GM19467 (cell line): ENCODE measurements at regions not wholly inside any gene's neighbourhood (a gene's known extent, or its start where the extent isn't known, plus 50 kb on each side); places are given as distances from the start of the nearest gene placed in this dataset.
A peak's percentile ranks its signal among the peaks of the same experiment; 100 is the strongest.
"Not testable (repeated sequence)": the region's sequence is repeated elsewhere in the genome, so short reads cannot be mapped to it uniquely, and the experiment has no call there.

ENCODE experiments used
- ATAC-seq: cut with Tn5 transposase; IDR thresholded peaks from one replicate; pipeline ENCODE4 v1.9.1; 2021; ENCODE audit warnings: mild to moderate bottlenecking, moderate library complexity; ENCODE audit not compliant: unreplicated experiment

DNA sequence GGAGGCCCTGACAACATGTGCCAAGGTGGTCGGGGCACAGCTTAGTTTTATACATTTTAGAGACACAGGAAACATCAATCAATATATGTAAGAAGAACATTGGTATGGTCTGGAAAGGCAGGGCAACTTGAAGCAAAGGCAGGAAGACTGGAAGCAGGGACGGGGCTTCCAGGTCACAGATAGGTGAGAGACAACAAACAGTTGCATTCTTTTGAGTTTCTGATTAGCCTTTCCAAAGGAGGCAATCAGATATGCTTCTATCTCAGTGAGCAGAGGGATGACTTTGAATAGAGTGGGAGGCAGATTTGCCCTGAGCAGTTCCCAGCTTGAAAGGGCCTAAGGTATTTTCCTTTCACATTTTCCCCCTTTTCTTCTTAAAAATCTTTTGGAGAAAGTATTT lies 311.0 kb upstream of the RGS17 start:
- no peak for ATAC-seq

DNA sequence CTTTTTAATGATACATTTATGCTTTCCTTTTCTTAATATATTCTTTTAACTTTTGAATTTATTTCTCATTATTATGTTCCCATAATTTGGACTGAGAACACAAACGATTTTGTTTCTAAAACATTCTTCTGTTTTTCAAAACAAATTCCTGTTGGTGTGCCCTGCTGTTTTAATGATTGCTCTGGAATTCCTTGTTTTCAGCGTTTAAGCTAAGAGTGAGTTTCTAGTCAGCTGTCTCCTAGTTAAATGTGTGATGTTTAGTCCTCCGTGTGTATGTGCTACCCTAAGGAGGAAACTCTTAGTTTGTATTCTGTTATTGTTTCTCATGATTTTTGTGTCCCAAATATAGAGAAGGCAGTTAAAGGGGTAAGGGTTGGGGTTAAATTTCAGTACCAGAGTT lies 306.1 kb upstream of the RGS17 start:
- no peak for ATAC-seq

DNA sequence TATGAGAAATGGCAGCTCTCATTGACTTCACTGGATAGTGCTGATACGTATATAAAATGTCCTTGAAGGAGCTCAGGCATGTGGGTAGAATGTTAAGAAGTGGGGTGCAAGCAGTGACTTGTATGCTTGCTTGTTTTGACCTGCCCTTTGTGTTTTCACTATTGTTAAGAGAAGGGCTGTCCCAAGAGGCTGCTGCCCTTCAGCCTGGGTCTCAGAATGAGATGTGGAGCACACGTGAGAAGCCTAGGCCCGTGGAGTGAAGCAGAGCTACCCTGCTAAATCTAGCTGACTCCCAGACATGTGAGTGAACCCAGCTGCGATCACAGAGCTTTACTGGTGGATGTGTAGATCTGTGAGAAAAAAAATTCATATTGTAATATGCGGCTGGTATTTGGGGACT lies 305.3 kb upstream of the RGS17 start:
- ATAC-seq = no peak

DNA sequence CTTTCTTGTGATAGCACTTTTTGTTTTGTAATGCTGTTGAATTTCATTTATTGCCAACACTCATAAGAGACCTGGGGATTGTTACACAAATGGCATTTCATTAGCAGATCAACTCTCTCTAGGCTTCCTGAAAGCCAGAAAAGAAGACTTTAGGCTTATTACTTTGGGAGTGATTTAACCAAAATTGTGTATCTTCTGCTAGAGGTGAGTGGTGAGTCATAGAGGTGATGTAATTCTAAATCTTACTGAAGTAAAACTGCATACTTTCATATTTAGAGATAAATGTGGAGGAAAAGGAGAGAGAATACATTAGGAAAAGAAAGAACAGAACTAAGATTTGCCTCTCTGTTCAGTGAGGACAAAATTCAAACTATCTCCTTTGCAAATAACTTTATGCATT lies 304.7 kb upstream of the RGS17 start:
- no peak for ATAC-seq

GRCh38 chr6:153425536-153425935 lies 294.5 kb upstream of the RGS17 start:
- ATAC-seq = no peak

GRCh38 chr6:153424719-153425400 lies 293.8 kb upstream of the RGS17 start:
- no peak for ATAC-seq

- no peak for ATAC-seq
Observed at GRCh38 chr6:153412519-153412918, 281.4 kb upstream of the RGS17 start.

GRCh38 chr6:153411070-153411648 lies 280.1 kb upstream of the RGS17 start:
- no peak for ATAC-seq

GRCh38 chr6:153405931-153406330 lies 274.8 kb upstream of the RGS17 start:
- no peak for ATAC-seq

GRCh38 chr6:153401751-153402150 lies 270.7 kb upstream of the RGS17 start:
- ATAC-seq = no peak

DNA sequence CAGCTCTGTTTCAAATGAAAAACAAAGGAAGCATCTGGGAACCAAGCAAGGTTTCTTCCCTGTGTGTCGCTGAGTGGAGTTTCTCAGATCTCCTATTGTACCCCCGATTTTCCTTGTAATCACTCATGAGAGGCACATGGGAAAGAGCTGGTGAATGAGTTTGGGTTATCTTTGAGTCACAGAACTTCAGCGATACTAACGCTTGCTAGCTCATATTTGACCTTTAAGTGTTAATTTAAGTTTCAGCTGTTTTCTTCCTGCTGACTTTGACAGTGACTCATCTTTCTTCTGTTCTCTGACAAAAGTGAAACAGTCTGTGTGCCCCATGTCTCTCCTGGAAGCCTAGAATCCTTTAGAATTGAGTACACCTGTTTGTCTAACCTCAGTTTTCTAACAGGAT lies 261.1 kb upstream of the RGS17 start:
- ATAC-seq = no peak

DNA sequence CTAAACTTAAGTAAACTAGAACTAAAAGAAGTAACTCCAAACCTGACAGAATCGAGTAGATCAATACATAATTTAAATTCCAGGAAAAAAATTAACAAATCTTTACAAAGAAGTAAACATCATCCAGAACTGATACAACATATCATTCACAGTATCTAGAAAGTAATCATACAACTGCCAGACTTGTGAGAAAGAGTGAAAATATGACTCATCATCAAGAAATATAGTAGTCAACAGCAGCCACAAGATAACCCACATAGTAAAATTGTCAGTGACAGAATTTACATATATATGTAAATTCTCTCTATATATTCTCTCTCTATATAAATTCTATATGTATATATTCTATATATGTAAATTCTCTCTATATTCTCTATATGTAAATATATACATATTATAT lies 242.8 kb upstream of the RGS17 start:
- ATAC-seq = no peak

- ATAC-seq = no peak
Observed at GRCh38 chr6:153368131-153368530, 237.0 kb upstream of the RGS17 start.

DNA sequence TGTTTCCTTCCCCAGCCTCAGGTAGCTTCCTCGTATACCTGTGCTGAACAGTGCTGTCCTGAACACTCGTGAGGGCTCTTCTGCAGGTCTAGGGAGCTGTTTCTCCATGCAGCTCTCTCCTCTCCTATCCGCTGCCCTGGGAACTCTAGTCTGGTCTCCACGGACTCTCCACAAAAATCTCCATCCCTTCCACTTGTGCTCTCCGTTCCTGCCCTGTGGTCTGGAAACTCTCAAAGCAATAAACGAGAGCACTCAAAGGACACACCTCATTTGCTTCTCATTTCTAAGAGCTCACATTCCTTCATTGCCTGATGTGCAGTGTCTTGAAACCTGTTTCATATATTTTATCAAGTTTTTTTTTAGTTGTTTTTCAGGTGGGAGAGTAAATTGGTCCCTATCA lies 235.9 kb upstream of the RGS17 start:
- ATAC-seq = no peak

GRCh38 chr6:153357391-153357790 lies 226.3 kb upstream of the RGS17 start:
- ATAC-seq = no peak

DNA sequence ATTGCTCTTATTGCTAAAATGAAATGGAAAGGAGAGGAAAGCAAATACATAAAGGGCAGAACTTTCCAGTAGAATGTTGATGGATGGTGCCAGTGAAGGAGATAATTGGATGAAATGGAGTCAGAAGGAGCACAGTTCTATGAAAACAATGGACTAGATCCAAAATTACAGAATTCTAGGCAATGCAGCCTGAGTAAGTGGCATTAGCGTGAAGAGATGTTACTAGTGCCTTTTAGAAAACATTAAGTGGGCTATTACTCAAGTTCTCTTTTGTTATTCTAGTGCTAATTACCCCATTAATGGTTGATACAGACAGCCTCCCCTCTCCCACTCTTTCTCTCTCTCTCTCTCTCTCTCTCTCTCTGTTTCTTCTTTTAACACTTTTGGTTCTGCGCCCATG lies 209.5 kb upstream of the RGS17 start:
- ATAC-seq = no peak

DNA sequence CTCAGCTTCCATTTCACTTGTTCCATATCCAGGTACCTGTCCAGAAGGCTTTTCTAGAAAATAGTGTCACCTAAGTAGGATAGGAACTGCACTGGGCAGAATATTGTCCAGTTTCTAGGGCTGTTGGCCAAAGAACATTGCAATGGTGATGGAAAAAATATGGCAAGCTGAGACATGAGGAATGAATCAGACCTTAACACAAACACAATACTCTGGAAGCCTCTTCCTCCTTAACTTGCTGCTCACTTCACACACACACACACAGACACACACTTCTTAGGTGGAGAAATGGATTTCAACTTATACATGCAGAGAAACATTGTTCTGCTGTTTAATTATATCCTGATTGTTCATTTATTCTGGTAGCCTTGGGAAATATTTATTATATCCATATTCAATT lies 203.0 kb upstream of the RGS17 start:
- ATAC-seq = no peak

DNA sequence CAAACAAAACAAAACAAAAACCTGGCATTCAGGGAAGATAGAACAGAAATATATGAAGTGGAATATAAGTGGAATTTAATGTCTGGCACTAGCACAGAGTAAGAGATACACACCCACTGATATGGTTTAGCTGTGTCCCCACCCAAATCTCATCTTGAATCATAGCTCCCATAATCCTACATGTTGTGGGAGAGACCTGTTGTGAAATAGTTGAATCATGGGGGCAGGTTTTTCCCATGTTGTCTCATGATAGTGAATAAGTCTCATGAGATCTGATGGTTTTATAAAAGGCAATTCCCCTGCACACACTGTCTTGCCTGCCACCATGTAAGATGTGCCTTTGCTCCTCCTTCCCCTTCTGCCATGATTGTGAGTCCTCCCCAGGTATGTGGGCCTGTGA lies 200.1 kb upstream of the RGS17 start:
- ATAC-seq = not testable (repeated sequence)

DNA sequence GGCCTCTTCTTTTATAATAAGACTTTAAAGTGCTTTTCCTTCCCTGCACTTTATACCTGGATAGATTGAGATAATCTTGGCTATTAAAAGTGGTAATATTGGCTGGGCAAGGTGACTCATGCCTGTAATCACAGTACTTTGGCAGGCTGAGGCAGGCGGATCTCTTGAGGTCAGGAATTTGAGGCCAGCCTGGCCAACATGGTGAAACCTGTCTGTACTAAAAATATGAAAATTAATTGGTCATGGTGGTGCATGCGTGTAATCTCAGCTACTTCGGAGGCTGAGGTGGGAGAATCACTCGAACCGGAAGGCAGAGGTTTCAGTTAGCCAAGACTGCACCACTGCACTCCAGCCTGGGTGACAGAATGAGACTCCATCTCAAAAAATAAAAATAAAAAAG lies 197.1 kb upstream of the RGS17 start:
- ATAC-seq = no peak

DNA sequence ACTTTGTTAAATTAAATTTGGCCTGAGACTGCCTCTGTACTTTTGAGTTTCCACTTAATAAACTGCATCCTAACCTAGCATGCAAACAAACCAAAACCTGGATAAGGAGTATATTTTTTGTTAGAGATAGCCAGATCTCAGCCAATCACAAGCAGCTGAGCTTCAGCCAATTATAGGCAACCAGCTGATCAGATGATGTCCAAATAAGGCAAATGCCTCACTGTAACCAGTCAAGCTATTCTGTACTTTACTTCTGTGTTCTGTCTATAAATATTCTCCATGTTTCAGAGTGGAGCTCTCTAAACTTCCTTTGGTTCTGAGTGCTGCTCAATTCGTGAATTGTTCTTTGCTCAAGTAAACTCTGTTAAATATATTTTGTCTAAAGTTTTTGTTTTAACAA lies 194.6 kb upstream of the RGS17 start:
- no peak for ATAC-seq

- ATAC-seq = peak; percentile 56
Observed at GRCh38 chr6:153312634-153313033, 181.6 kb upstream of the RGS17 start.

GRCh38 chr6:153309651-153310050 lies 178.6 kb upstream of the RGS17 start:
- no peak for ATAC-seq

- ATAC-seq = no peak
Observed at GRCh38 chr6:153302133-153302532, 171.1 kb upstream of the RGS17 start.
